ENCODE measurements at regions not wholly inside any gene's neighbourhood (a gene's known extent, or its start where the extent isn't known, plus 50 kb on each side); places are given as distances from the start of the nearest gene placed in this dataset.
"Not testable (repeated sequence)": the region's sequence is repeated elsewhere in the genome, so short reads cannot be mapped to it uniquely, and the experiment has no call there.

DNA sequence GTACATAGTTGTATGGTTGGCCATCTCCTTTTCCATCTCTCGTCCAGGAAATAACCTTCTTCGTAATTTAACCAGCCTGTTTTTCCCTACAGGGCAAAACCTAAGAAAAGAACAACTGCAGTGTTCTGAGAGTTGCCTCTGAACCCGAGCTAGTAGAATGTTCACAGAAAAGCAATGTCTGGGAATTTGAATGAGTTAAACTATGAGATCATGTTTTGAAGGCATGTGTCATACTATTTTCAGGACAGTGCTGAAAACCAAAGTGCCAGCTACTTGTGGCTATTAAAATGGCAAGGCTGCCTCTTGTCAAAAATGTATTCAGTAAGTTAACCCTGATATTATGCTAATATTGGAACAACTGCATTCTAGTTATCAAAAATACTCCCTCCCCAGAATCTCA, 482.9 kb upstream of the SPRED2 start:
- H3K4me1 ChIP-seq (ENCODE audit: insufficient read depth, low read length) = no peaks in the 10 kb centered on the region
- H3K9me3 ChIP-seq (ENCODE audit: insufficient read depth, low read depth, low read length) = no peaks in the 10 kb centered on the region
- no peaks in the 10 kb centered on the region for H3K27me3 ChIP-seq (ENCODE audit: insufficient read depth, low read length)
- H3K9ac ChIP-seq (ENCODE audit: low read depth, low read length) = no peak overlapping the region
- 95% methylated on average over 3 of the region's 3 CpGs for WGBS
- no peak overlapping the region for H3K27ac ChIP-seq (ENCODE audit: low read depth, low read length)
- H3K36me3 ChIP-seq (ENCODE audit: insufficient read depth, low read length) = no peaks in the 10 kb centered on the region
- H3K4me3 ChIP-seq (ENCODE audit: low read length) = no peak overlapping the region

DNA sequence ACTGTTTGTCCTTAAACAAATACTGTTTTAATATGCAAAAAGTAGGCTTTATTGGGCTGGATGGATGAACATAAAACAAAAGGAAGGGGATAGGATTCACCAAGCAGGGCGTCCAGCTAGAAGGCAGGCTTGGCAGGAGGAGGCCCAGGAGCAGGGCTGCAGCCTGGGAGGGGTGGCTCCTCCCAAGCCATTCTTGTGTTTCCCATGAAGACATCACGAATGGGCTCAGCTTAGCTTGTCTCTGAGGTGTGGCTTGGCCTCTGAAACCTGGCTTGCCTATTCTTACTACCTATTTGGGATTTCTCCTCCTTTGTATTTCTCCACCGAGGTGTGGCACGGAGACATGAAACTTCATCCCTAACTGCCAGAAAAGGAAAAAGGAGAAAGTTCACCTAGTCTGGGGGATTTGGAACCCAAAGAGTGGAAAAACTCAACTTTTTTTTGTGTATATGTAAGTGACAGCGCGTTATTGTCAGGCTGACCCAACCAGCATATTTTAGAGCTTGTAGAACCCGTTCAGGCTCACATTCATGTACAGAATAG, 481.9 kb upstream of the SPRED2 start:
- 75% methylated on average over 5 of the region's 7 CpGs for WGBS
- no peaks in the 10 kb centered on the region for H3K9me3 ChIP-seq (ENCODE audit: insufficient read depth, low read depth, low read length)
- H3K36me3 ChIP-seq (ENCODE audit: insufficient read depth, low read length) = no peaks in the 10 kb centered on the region
- no peaks in the 10 kb centered on the region for H3K27me3 ChIP-seq (ENCODE audit: insufficient read depth, low read length)
- no peak overlapping the region for H3K27ac ChIP-seq (ENCODE audit: low read depth, low read length)
- no peaks in the 10 kb centered on the region for H3K4me1 ChIP-seq (ENCODE audit: insufficient read depth, low read length)
- no peak overlapping the region for H3K4me3 ChIP-seq (ENCODE audit: low read length)
- H3K9ac ChIP-seq (ENCODE audit: low read depth, low read length) = no peak overlapping the region

DNA sequence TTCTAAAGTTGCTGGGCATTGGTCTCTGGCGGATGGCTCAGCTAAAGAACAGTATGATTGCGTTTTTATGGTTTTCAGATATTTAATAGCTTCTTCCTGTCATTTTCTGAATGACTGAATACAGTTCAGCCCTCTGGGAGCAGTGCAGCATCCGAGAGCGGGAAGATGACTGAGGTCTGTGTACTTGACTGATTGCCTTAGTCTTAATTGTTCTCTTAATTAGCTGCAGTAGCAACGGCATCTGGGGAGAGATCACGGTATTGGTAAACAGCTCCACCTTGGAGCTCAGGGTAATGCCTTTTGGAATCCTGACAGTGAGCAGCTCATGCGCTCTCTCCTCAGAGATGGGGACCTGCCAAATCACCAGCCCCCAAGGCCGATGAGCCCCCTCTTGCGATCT, 481.4 kb upstream of the SPRED2 start:
- Histone ChIP-seq H3K27ac (ENCODE audit: low read depth, low read length) (no peak overlapping the region), H3K9me3 (ENCODE audit: insufficient read depth, low read depth, low read length) (no peaks in the 10 kb centered on the region), H3K36me3 (ENCODE audit: insufficient read depth, low read length) (no peaks in the 10 kb centered on the region), H3K4me3 (ENCODE audit: low read length) (no peak overlapping the region), H3K9ac (ENCODE audit: low read depth, low read length) (no peak overlapping the region), H3K4me1 (ENCODE audit: insufficient read depth, low read length) (no peaks in the 10 kb centered on the region), H3K27me3 (ENCODE audit: insufficient read depth, low read length) (no peaks in the 10 kb centered on the region)
- 83% methylated on average over 9 of the region's 9 CpGs for WGBS

DNA sequence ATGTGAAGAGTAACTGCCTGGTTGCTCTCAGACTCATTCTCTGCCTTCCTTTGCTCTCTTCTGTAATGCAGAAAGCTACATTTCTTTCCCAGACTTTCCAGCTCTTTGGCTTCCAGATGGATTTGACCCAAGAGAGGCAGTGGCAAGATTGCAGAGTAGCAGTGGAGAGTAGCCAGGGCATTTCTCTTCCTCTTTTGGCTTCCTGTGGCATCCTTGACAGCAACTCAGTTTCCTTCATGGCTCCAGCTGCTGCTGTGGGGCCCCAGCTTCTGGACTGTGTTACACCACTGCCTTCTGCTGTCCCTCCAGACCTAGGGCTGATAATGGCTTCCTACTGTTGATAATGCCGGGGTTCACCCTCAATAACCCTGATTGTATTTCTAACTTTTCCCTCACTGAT, 469.4 kb upstream of the SPRED2 start:
- 83% methylated on average over 1 of the region's 1 CpG for WGBS
- H3K4me3 ChIP-seq (ENCODE audit: low read length) = no peak overlapping the region
- no peaks in the 10 kb centered on the region for H3K27me3 ChIP-seq (ENCODE audit: insufficient read depth, low read length)

DNA sequence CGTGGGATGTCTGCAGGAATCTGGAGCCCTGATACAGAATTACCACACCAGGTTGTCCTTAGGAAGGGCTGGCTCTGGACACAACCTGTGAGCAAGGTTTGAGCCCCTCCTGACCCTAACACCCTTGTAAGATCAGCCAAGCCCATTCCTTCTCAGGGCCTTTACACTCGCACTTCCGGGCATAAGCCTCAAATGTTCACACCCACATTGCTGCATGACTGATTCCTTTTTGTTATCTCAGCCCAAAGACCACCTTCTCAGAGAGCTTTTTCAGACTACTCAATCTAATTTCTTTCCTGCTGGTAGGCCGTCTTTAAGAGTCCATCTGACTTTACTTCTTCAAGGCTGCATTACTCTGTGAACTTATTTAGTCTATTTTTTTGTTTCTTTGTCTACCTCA, 464.0 kb upstream of the SPRED2 start:
- 0 out of 2 replicates have a peak, but pooled peaks cover 3% of the 10 kb centered on the region for H3K9me3 ChIP-seq (ENCODE audit: insufficient read depth, low read depth, low read length)
- H3K4me1 ChIP-seq (ENCODE audit: insufficient read depth, low read length) = no peaks in the 10 kb centered on the region
- no peaks in the 10 kb centered on the region for H3K27me3 ChIP-seq (ENCODE audit: insufficient read depth, low read length)
- H3K27ac ChIP-seq (ENCODE audit: low read depth, low read length) = no peak overlapping the region
- 88% methylated on average over 4 of the region's 4 CpGs for WGBS
- H3K9ac ChIP-seq (ENCODE audit: low read depth, low read length) = no peak overlapping the region
- no peaks in the 10 kb centered on the region for H3K36me3 ChIP-seq (ENCODE audit: insufficient read depth, low read length)
- no peak overlapping the region for H3K4me3 ChIP-seq (ENCODE audit: low read length)

More for the DNA sequence above, 469.4 kb upstream of the SPRED2 start:
- H3K4me1 ChIP-seq (ENCODE audit: insufficient read depth, low read length) = no peaks in the 10 kb centered on the region
- no peaks in the 10 kb centered on the region for H3K36me3 ChIP-seq (ENCODE audit: insufficient read depth, low read length)
- H3K9me3 ChIP-seq (ENCODE audit: insufficient read depth, low read depth, low read length) = no peaks in the 10 kb centered on the region
- H3K9ac ChIP-seq (ENCODE audit: low read depth, low read length) = no peak overlapping the region
- no peak overlapping the region for H3K27ac ChIP-seq (ENCODE audit: low read depth, low read length)

DNA sequence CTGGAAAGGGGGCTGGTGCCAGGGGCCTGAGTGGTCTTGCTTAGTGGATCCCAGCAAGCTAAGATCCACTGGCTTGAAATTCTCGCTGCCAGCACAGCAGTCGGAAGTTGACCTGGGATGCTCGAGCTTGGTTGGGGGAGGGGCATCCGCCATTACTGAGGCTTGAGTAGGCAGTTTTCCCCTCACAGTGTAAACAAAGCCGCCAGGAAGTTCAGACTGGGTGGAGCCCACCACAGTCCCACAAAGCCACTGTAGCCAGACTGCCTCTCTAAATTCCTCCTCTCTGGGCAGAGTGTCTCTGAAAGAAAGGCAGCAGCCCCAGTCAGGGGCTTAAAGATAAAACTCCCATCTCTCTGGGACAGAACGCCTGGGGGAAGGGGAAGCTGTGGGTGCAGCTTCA, 457.7 kb upstream of the SPRED2 start:
- H3K9me3 ChIP-seq (ENCODE audit: insufficient read depth, low read depth, low read length); H3K27me3 ChIP-seq (ENCODE audit: insufficient read depth, low read length); H3K27ac ChIP-seq (ENCODE audit: low read depth, low read length); H3K4me1 ChIP-seq (ENCODE audit: insufficient read depth, low read length); H3K9ac ChIP-seq (ENCODE audit: low read depth, low read length); H3K36me3 ChIP-seq (ENCODE audit: insufficient read depth, low read length); H3K4me3 ChIP-seq (ENCODE audit: low read length): not testable (repeated sequence)
- WGBS = 63% methylated on average over 6 of the region's 6 CpGs

DNA sequence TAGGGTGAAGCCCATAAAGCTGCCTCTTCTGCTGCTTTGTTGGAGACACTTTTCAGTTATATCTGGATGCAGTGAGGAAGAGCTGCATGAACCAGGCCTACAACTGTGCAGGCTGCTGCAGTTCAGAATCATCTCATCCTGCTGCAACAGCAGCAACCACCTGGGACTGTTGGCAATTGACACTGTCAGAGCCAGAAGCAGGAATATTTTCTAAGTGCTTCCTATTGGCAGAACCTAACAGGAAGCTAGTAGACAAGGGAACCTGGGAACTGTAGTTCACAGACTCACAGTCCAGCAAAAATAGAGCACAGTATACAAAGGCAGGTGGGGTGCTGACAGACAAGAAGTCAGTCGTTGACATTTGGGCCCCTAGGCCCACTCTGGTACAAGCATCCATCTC, 452.9 kb upstream of the SPRED2 start:
- no peaks in the 10 kb centered on the region for H3K27me3 ChIP-seq (ENCODE audit: insufficient read depth, low read length)
- H3K9ac ChIP-seq (ENCODE audit: low read depth, low read length) = no peak overlapping the region
- H3K9me3 ChIP-seq (ENCODE audit: insufficient read depth, low read depth, low read length) = no peaks in the 10 kb centered on the region
- no peaks in the 10 kb centered on the region for H3K36me3 ChIP-seq (ENCODE audit: insufficient read depth, low read length)
- no peak overlapping the region for H3K27ac ChIP-seq (ENCODE audit: low read depth, low read length)
- H3K4me3 ChIP-seq (ENCODE audit: low read length) = no peak overlapping the region
- no peaks in the 10 kb centered on the region for H3K4me1 ChIP-seq (ENCODE audit: insufficient read depth, low read length)
- WGBS = 81% methylated on average over 1 of the region's 1 CpG

DNA sequence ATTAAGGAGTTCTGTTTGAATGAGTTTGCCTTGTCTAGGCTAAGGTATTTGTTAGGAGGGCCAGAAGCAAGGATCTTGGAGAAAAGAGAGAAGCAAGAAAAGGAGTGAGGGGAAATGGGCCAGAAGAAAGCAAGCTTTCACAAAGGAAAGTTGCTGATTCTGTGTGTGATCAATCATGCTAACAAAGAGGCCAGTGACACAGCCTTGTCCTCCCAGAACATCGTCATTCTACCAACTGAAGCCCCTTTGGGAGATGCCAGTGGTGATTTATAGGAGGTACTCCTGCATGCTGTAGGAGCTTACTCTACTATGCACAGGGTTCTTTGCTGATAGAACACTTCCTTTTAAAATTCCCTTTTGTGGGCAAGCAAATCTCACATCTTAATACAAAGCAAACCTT, 449.2 kb upstream of the SPRED2 start:
- no peaks in the 10 kb centered on the region for H3K9me3 ChIP-seq (ENCODE audit: insufficient read depth, low read depth, low read length)
- no peak overlapping the region for H3K27ac ChIP-seq (ENCODE audit: low read depth, low read length)
- no peak overlapping the region for H3K9ac ChIP-seq (ENCODE audit: low read depth, low read length)
- no peaks in the 10 kb centered on the region for H3K27me3 ChIP-seq (ENCODE audit: insufficient read depth, low read length)
- 71% methylated on average over 1 of the region's 1 CpG for WGBS
- H3K4me1 ChIP-seq (ENCODE audit: insufficient read depth, low read length) = no peaks in the 10 kb centered on the region
- H3K36me3 ChIP-seq (ENCODE audit: insufficient read depth, low read length) = no peaks in the 10 kb centered on the region
- H3K4me3 ChIP-seq (ENCODE audit: low read length) = no peak overlapping the region

DNA sequence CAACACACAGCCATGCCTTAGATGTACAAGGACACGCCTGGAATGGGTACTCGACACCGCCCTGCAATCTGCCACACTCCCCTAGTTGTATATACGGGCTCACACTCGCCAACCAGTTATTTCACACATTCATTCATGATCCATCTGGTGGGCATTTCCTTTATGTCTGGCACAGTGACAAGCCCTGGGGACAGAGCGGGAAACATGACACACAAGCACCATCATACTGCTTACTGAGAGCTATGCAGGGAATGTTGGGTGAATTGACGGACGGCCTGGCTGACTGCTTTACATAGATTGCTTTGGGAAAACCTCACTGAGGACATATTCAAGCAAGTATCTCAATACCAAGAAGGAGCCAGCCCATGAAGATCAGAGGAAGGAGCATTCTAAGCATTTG, 448.0 kb upstream of the SPRED2 start:
- WGBS = 89% methylated on average over 8 of the region's 8 CpGs
- no peak overlapping the region for H3K4me3 ChIP-seq (ENCODE audit: low read length)
- no peaks in the 10 kb centered on the region for H3K36me3 ChIP-seq (ENCODE audit: insufficient read depth, low read length)
- H3K9me3 ChIP-seq (ENCODE audit: insufficient read depth, low read depth, low read length) = no peaks in the 10 kb centered on the region
- H3K27me3 ChIP-seq (ENCODE audit: insufficient read depth, low read length) = no peaks in the 10 kb centered on the region
- 0 out of 2 replicates have a peak, but pooled peaks cover 5% of the 10 kb centered on the region for H3K4me1 ChIP-seq (ENCODE audit: insufficient read depth, low read length)
- H3K9ac ChIP-seq (ENCODE audit: low read depth, low read length) = no peak overlapping the region
- H3K27ac ChIP-seq (ENCODE audit: low read depth, low read length) = no peak overlapping the region

DNA sequence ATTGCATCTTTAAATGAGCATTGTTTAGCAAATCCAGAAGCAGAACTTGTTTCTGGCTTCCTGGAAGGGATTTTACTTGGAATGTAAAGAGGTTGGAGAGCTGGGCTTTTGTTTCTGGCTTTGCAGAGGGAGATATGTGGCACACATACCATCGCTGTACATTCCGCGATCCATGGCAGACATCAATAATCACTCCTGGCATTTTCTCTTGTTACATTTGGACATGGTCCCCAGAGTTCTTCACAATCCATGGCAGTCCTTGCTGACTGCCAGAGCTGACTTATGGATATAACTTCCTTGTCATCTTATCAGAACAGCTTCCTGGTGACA, 445.6 kb upstream of the SPRED2 start:
- Histone ChIP-seq H3K36me3 (ENCODE audit: insufficient read depth, low read length) (no peaks in the 10 kb centered on the region), H3K27ac (ENCODE audit: low read depth, low read length) (no peak overlapping the region), H3K9me3 (ENCODE audit: insufficient read depth, low read depth, low read length) (no peaks in the 10 kb centered on the region), H3K9ac (ENCODE audit: low read depth, low read length) (no peak overlapping the region), H3K4me1 (ENCODE audit: insufficient read depth, low read length) (0 out of 2 replicates have a peak, but pooled peaks cover 5% of the 10 kb centered on the region), H3K27me3 (ENCODE audit: insufficient read depth, low read length) (no peaks in the 10 kb centered on the region), H3K4me3 (ENCODE audit: low read length) (no peak overlapping the region)
- 77% methylated on average over 3 of the region's 3 CpGs for WGBS

DNA sequence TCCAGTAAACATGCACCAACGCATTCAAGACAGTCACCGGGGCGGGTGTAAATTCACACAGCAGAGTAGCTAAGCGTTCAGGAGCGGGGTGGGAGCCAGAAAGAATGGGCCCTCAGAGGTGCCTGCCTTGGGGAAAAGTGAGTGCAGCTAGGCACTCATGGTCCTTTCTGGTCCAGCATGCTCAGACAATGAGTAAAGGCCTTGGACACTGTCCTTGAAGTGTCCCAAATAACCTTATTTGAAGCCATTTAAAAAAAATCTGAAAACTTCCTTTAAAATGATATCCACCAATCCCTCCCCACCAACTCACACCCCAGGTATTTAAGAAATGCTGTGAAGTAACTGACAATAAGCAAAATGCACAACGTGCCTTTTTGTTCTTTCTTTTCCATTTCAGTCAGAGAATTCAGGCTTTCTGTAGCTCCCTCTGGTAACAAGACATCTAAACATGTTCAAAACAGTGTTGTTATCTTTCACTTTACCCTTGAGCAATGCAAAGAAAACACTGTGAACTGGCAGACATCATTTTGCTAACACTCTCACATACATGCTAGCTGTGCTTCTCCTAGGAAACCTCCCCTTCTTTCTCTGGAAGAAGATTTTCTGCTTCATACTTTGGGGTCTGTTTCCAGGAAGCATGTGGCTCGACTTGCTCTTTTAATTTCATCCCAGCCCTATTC, 445.1 kb upstream of the SPRED2 start:
- no peaks in the 10 kb centered on the region for H3K27me3 ChIP-seq (ENCODE audit: insufficient read depth, low read length)
- H3K9me3 ChIP-seq (ENCODE audit: insufficient read depth, low read depth, low read length) = no peaks in the 10 kb centered on the region
- H3K9ac ChIP-seq (ENCODE audit: low read depth, low read length) = no peak overlapping the region
- H3K4me1 ChIP-seq (ENCODE audit: insufficient read depth, low read length) = 0 out of 2 replicates have a peak, but pooled peaks cover 5% of the 10 kb centered on the region
- H3K36me3 ChIP-seq (ENCODE audit: insufficient read depth, low read length) = no peaks in the 10 kb centered on the region
- WGBS = 83% methylated on average over 7 of the region's 7 CpGs
- H3K27ac ChIP-seq (ENCODE audit: low read depth, low read length) = no peak overlapping the region
- H3K4me3 ChIP-seq (ENCODE audit: low read length) = no peak overlapping the region

DNA sequence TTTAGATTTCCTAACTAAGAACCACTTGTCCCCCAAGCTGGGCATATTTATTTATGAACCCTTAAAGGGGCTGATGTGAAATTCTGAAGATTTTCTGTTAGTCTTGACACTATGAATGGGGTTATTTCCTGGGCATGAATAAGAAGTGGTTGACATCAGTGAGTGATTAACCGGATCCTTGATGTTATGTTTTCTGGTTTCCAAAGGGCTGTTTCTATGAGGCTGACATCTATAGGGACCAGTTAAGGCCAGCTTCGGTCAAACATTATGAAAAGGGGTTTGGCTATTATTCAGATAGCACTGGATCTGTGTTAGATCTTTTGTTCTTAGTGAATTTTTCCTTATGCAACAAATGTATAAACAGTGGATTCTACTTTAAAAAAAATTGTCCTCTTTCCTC, 443.7 kb upstream of the SPRED2 start:
- no peak overlapping the region for H3K27ac ChIP-seq (ENCODE audit: low read depth, low read length)
- H3K27me3 ChIP-seq (ENCODE audit: insufficient read depth, low read length) = no peaks in the 10 kb centered on the region
- H3K4me1 ChIP-seq (ENCODE audit: insufficient read depth, low read length) = 0 out of 2 replicates have a peak, but pooled peaks cover 5% of the 10 kb centered on the region
- H3K36me3 ChIP-seq (ENCODE audit: insufficient read depth, low read length) = no peaks in the 10 kb centered on the region
- no peak overlapping the region for H3K9ac ChIP-seq (ENCODE audit: low read depth, low read length)
- no peaks in the 10 kb centered on the region for H3K9me3 ChIP-seq (ENCODE audit: insufficient read depth, low read depth, low read length)
- 71% methylated on average over 2 of the region's 2 CpGs for WGBS
- H3K4me3 ChIP-seq (ENCODE audit: low read length) = no peak overlapping the region

All from HUES64 (cell line).